ENCODE measurements at regions not wholly inside any gene's neighbourhood (a gene's known extent, or its start where the extent isn't known, plus 50 kb on each side); places are given as distances from the start of the nearest gene placed in this dataset.

DNA sequence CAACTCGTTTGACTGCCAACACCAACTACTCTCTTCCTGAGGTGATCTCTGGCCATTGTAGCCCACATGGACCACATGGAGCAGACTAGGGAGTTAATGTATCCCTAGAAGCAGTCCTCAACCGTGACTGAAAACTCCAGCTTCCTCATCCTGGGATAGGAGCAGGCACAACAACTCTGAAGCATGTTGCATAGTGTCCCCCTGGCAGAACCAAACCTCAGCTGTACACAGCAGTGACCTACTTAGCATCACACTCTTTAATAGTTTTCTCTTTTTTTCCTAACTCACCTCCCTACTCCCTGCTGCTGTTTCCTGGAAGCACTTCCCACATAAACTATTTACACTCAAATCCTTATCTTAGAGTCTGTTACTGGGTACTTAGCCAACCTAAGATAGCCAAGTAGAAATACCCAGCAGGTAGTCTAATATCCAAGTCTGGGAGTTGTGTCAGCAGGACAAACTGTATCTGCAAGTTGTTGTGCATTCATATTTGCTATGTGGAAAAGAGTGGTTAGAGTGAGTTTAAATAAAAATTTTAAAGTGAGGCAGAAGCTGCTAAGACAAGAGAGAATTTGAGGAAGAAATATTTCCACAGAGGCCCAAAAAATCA, 228.8 kb downstream of the LTN1 start:
- TF ChIP-seq, protein P1, sequence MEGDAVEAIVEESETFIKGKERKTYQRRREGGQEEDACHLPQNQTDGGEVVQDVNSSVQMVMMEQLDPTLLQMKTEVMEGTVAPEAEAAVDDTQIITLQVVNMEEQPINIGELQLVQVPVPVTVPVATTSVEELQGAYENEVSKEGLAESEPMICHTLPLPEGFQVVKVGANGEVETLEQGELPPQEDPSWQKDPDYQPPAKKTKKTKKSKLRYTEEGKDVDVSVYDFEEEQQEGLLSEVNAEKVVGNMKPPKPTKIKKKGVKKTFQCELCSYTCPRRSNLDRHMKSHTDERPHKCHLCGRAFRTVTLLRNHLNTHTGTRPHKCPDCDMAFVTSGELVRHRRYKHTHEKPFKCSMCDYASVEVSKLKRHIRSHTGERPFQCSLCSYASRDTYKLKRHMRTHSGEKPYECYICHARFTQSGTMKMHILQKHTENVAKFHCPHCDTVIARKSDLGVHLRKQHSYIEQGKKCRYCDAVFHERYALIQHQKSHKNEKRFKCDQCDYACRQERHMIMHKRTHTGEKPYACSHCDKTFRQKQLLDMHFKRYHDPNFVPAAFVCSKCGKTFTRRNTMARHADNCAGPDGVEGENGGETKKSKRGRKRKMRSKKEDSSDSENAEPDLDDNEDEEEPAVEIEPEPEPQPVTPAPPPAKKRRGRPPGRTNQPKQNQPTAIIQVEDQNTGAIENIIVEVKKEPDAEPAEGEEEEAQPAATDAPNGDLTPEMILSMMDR (IDR thresholded peaks at IDR 0.05; ENCODE audit: low read depth, low read length) = no peak
- H3K4me3 ChIP-seq (ENCODE audit: low read depth, low read length) = no peak overlapping the region
- H3K9me3 ChIP-seq (ENCODE audit: severe bottlenecking) = no peaks in the 10 kb centered on the region
- H3K27me3 ChIP-seq (ENCODE audit: insufficient read depth, low read depth, severe bottlenecking) = no peaks in the 10 kb centered on the region
- DNase-seq = no peak
- H3K27ac ChIP-seq = no peak overlapping the region
- no peaks in the 10 kb centered on the region for H3K36me3 ChIP-seq

GRCh38 chr21:28762357-28762735, 230.3 kb downstream of the LTN1 start:
- Histone ChIP-seq H3K4me3 (ENCODE audit: low read depth, low read length) (no peak overlapping the region), H3K27ac (no peak overlapping the region), H3K9me3 (ENCODE audit: severe bottlenecking) (no peaks in the 10 kb centered on the region), H3K36me3 (no peaks in the 10 kb centered on the region), H3K27me3 (ENCODE audit: insufficient read depth, low read depth, severe bottlenecking) (no peaks in the 10 kb centered on the region)
- TF ChIP-seq, protein P1 (IDR thresholded peaks at IDR 0.05; ENCODE audit: low read depth, low read length) = no peak
- no peak for DNase-seq

DNA sequence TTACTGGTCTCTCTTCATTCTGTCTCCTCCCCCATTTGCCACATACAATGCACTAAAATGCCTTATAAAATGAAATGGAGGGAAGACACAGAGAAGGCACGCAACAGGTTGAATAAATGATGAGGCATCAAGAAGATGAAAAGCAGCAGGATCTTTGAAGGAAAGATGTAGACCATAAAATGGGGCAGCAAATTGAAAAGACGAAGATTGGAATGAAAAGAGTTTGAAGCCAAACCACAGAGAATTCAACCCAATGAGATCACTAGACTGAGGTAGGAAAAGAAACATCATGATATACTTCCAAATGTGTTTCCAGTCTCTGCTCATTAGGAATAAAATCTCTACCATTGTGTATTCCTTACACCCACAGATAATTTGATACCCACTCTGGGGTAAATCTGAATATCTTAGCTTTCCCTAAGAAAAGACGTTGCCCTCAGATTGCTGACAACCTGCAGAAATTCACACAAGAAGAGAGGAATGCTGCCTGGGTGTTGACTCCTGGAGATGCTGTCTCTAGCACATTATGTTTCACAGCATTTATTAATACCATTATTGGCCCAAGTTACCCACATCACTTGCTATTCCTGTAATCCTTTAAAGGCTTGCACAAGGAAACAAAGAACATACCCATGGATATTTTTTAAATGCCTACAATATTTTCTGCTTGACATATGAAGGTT, 230.9 kb downstream of the LTN1 start:
- H3K9me3 ChIP-seq (ENCODE audit: severe bottlenecking) = no peaks in the 10 kb centered on the region
- no peaks in the 10 kb centered on the region for H3K36me3 ChIP-seq
- no peaks in the 10 kb centered on the region for H3K27me3 ChIP-seq (ENCODE audit: insufficient read depth, low read depth, severe bottlenecking)
- DNase-seq = no peak
- H3K27ac ChIP-seq = no peak overlapping the region
- TF ChIP-seq, protein P1 (IDR thresholded peaks at IDR 0.05; ENCODE audit: low read depth, low read length) = no peak
- H3K4me3 ChIP-seq (ENCODE audit: low read depth, low read length) = no peak overlapping the region

DNA sequence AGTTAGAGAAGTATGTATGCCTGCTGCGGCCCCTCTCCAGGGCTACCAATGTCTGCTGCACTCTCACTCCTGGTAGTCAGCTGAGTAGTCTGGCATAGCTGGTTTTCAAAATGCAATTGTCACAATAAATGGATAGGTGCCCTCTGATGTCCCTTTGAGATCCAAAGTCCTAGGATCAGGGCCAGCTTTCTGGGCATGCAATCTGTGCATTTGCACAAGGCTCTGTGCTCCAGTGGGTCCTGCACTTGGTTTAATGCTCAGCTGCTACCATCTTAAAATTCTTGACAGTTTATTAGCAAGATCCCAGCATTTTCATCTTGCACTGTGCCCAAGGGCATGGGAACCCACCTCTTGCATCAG, 233.8 kb downstream of the LTN1 start:
- TF ChIP-seq, protein P1 (IDR thresholded peaks at IDR 0.05; ENCODE audit: low read depth, low read length) = no peak
- Histone ChIP-seq H3K9me3 (ENCODE audit: severe bottlenecking) (no peaks in the 10 kb centered on the region), H3K36me3 (no peaks in the 10 kb centered on the region), H3K27me3 (ENCODE audit: insufficient read depth, low read depth, severe bottlenecking) (no peaks in the 10 kb centered on the region), H3K4me3 (ENCODE audit: low read depth, low read length) (no peak overlapping the region), H3K27ac (no peak overlapping the region)
- DNase-seq = no peak

DNA sequence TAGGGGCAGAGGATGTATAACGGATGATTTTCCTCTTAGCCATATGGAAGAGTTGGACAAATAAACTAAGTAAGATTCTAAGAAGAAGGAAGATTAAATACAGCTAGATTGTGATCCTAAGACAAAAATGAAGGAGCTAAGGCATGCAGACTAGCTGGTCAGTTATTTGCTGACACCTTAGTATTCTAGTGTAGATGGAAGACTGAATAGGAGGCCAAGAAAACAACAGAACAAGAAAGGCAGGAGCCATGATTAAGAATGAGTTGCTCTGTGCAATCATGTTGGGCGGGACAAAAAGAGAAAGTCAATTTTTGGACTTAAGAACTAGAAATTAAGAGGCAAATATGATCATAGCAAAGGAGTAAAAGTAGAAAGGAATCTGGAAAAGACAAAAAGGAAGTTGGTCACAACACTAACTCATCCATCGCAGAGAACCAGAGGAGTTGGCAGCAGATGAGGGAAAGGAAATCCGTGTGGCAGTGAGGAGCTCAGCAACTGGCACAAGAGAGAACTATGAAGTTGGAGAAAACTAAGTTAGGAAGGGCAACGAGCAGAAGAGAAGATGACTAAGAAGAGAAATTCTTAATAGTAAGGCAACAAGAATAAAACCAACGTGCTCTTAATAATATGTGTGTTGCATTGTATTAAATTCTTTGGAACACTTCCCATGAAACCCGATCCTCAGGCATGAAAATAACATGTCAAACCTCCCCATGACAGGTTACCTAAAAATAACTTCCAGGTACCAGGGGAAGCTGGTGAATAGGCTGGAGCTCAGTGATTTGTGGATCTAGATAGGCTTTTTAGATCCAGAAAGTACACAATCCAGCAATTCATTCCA, 234.4 kb downstream of the LTN1 start:
- no peaks in the 10 kb centered on the region for H3K9me3 ChIP-seq (ENCODE audit: severe bottlenecking)
- TF ChIP-seq, protein P1 (IDR thresholded peaks at IDR 0.05; ENCODE audit: low read depth, low read length) = no peak
- H3K27ac ChIP-seq = no peak overlapping the region
- no peaks in the 10 kb centered on the region for H3K36me3 ChIP-seq
- DNase-seq = no peak
- H3K27me3 ChIP-seq (ENCODE audit: insufficient read depth, low read depth, severe bottlenecking) = no peaks in the 10 kb centered on the region
- no peak overlapping the region for H3K4me3 ChIP-seq (ENCODE audit: low read depth, low read length)
